ENCODE measurements at regions not wholly inside any gene's neighbourhood (a gene's known extent, or its start where the extent isn't known, plus 50 kb on each side); places are given as distances from the start of the nearest gene placed in this dataset.
"Not testable (repeated sequence)": the region's sequence is repeated elsewhere in the genome, so short reads cannot be mapped to it uniquely, and the experiment has no call there.

- no peak for ATAC-seq
- DNase-seq (ENCODE audit: low spot score) = no peak
- intact Hi-C loops (cut with DNase I) = no loop called here
Observed at GRCh38 chr12:67048371-67048770, 220.8 kb upstream of the CAND1 start.

GRCh38 chr12:67049199-67049598 lies 220.0 kb upstream of the CAND1 start:
- not testable (repeated sequence) for ATAC-seq; DNase-seq (ENCODE audit: low spot score)

GRCh38 chr12:67052981-67053380 lies 216.2 kb upstream of the CAND1 start:
- ATAC-seq = no peak

More at GRCh38 chr12:67049199-67049598, 220.0 kb upstream of the CAND1 start:
- intact Hi-C loops (cut with DNase I) = not testable (repeated sequence)

GRCh38 chr12:67056329-67056728 lies 212.8 kb upstream of the CAND1 start:
- DNase-seq (ENCODE audit: low spot score) = no peak
- no peak for ATAC-seq
- intact Hi-C loops (cut with DNase I) = no loop called here

More at GRCh38 chr12:67052981-67053380, 216.2 kb upstream of the CAND1 start:
- no peak for DNase-seq (ENCODE audit: low spot score)
- intact Hi-C loops (cut with DNase I) = no loop called here

- DNase-seq (ENCODE audit: low spot score) = no peak
- intact Hi-C loops (cut with DNase I) = no loop called here
- no peak for ATAC-seq
Observed at GRCh38 chr12:67057072-67057471, 212.1 kb upstream of the CAND1 start.

GRCh38 chr12:67062193-67062592 lies 207.0 kb upstream of the CAND1 start:
- intact Hi-C loops (cut with DNase I) = no loop called here

GRCh38 chr12:67067453-67068203 lies 201.5 kb upstream of the CAND1 start:
- ATAC-seq (peak; percentile 48), DNase-seq (ENCODE audit: low spot score) (no peak)
- intact Hi-C loops (cut with DNase I) = no loop called here

More at GRCh38 chr12:67062193-67062592, 207.0 kb upstream of the CAND1 start:
- no peak for ATAC-seq
- DNase-seq (ENCODE audit: low spot score) = no peak

GRCh38 chr12:67068204-67068731 lies 200.9 kb upstream of the CAND1 start:
- no peak for DNase-seq (ENCODE audit: low spot score)

GRCh38 chr12:67068761-67069450 lies 200.3 kb upstream of the CAND1 start:
- DNase-seq (ENCODE audit: low spot score) (no peak), ATAC-seq (peak; percentile 44)
- intact Hi-C loops (cut with DNase I) = no loop called here

More at GRCh38 chr12:67068204-67068731, 200.9 kb upstream of the CAND1 start:
- intact Hi-C loops (cut with DNase I) = no loop called here
- peak; percentile 31 for ATAC-seq

- DNase-seq (ENCODE audit: low spot score) (no peak), ATAC-seq (peak; percentile 32)
- intact Hi-C loops (cut with DNase I) = no loop called here
Observed at GRCh38 chr12:67069451-67070306, 199.5 kb upstream of the CAND1 start.

GRCh38 chr12:67070307-67070600 lies 198.9 kb upstream of the CAND1 start:
- ATAC-seq (no peak), DNase-seq (ENCODE audit: low spot score) (no peak)
- intact Hi-C loops (cut with DNase I) = no loop called here

- no peak for DNase-seq (ENCODE audit: low spot score)
Observed at GRCh38 chr12:67070604-67071003, 198.6 kb upstream of the CAND1 start.

GRCh38 chr12:67072281-67072680 lies 196.9 kb upstream of the CAND1 start:
- DNase-seq (ENCODE audit: low spot score); intact Hi-C loops (cut with DNase I); ATAC-seq: not testable (repeated sequence)

More at GRCh38 chr12:67070604-67071003, 198.6 kb upstream of the CAND1 start:
- intact Hi-C loops (cut with DNase I) = no loop called here
- no peak for ATAC-seq

- ATAC-seq (no peak), DNase-seq (ENCODE audit: low spot score) (no peak)
- intact Hi-C loops (cut with DNase I) = no loop called here
Observed at GRCh38 chr12:67073336-67073735, 195.8 kb upstream of the CAND1 start.

- ATAC-seq (no peak), DNase-seq (ENCODE audit: low spot score) (no peak)
- intact Hi-C loops (cut with DNase I) = no loop called here
Observed at GRCh38 chr12:67074072-67074471, 195.1 kb upstream of the CAND1 start.

- ATAC-seq = no peak
- intact Hi-C loops (cut with DNase I) = no loop called here
- no peak for DNase-seq (ENCODE audit: low spot score)
Observed at GRCh38 chr12:67077617-67078016, 191.5 kb upstream of the CAND1 start.

GRCh38 chr12:67078957-67079356 lies 190.2 kb upstream of the CAND1 start:
- ATAC-seq (no peak), DNase-seq (ENCODE audit: low spot score) (no peak)
- intact Hi-C loops (cut with DNase I) = no loop called here

- ATAC-seq (no peak), DNase-seq (ENCODE audit: low spot score) (no peak)
- intact Hi-C loops (cut with DNase I) = no loop called here
Observed at GRCh38 chr12:67080637-67081036, 188.5 kb upstream of the CAND1 start.

GRCh38 chr12:67082221-67082620 lies 186.9 kb upstream of the CAND1 start:
- intact Hi-C loops (cut with DNase I) = no loop called here
- ATAC-seq = no peak
- DNase-seq (ENCODE audit: low spot score) = no peak

All from sciatic nerve (tissue), 2 donors.